ENCODE measurements at regions not wholly inside any gene's neighbourhood (a gene's known extent, or its start where the extent isn't known, plus 50 kb on each side); places are given as distances from the start of the nearest gene placed in this dataset.
A peak's percentile ranks its signal among the peaks of the same experiment; 100 is the strongest.

- DNase-seq, result no peak
These were observed 510.1 kb upstream of the PIK3C3 start for GRCh38 chr18:41444943-41445342.

GRCh38 chr18:41436772-41437171 is 518.3 kb upstream of the PIK3C3 start:
- DNase-seq, result no peak

- DNase-seq, result no peak
These were observed 536.4 kb upstream of the PIK3C3 start for GRCh38 chr18:41418598-41418997.

- DNase-seq, result no peak
These were observed 539.0 kb upstream of the PIK3C3 start for GRCh38 chr18:41416044-41416443.

GRCh38 chr18:41410006-41410405 is 545.0 kb upstream of the PIK3C3 start:
- DNase-seq, result no peak

- no peak for DNase-seq
These were observed 548.2 kb upstream of the PIK3C3 start for GRCh38 chr18:41406834-41407233.

GRCh38 chr18:41396861-41397260 is 558.2 kb upstream of the PIK3C3 start:
- DNase-seq, result no peak

- DNase-seq, result no peak
These were observed 558.8 kb upstream of the PIK3C3 start for GRCh38 chr18:41396211-41396610.

GRCh38 chr18:41395695-41396094 is 559.3 kb upstream of the PIK3C3 start:
- DNase-seq, result no peak

GRCh38 chr18:41391616-41392595 is 563.1 kb upstream of the PIK3C3 start:
- peak; percentile 70 for DNase-seq

- no peak for DNase-seq
These were observed 564.7 kb upstream of the PIK3C3 start for GRCh38 chr18:41390309-41390708.

- no peak for DNase-seq
These were observed 576.4 kb upstream of the PIK3C3 start for GRCh38 chr18:41378598-41378997.

GRCh38 chr18:41373612-41374011 is 581.4 kb upstream of the PIK3C3 start:
- DNase-seq, result no peak

GRCh38 chr18:41372046-41372665 is 582.9 kb upstream of the PIK3C3 start:
- no peak for DNase-seq

GRCh38 chr18:41371156-41372045 is 583.6 kb upstream of the PIK3C3 start:
- no peak for DNase-seq

- DNase-seq, result no peak
These were observed 584.3 kb upstream of the PIK3C3 start for GRCh38 chr18:41370740-41371139.

- no peak for DNase-seq
These were observed 597.3 kb upstream of the PIK3C3 start for GRCh38 chr18:41357708-41358107.

- DNase-seq, result no peak
These were observed 601.1 kb upstream of the PIK3C3 start for GRCh38 chr18:41353777-41354528.

GRCh38 chr18:41351430-41351829 is 603.6 kb upstream of the PIK3C3 start:
- no peak for DNase-seq

GRCh38 chr18:41347057-41347456 is 608.0 kb upstream of the PIK3C3 start:
- no peak for DNase-seq

GRCh38 chr18:41343808-41344207 is 611.2 kb upstream of the PIK3C3 start:
- DNase-seq, result no peak

GRCh38 chr18:41338341-41338740 is 616.7 kb upstream of the PIK3C3 start:
- no peak for DNase-seq
